SU-DHL-6 (cell line): ENCODE measurements at regions not wholly inside any gene's neighbourhood (a gene's known extent, or its start where the extent isn't known, plus 50 kb on each side); places are given as distances from the start of the nearest gene placed in this dataset.

Experiments
- H2AFZ ChIP-seq: fragments of 200-600 bp; sonication (generic); 2 replicates; pipeline ENCODE4 v1.6.1; 2014; ENCODE audit warnings: low read depth, mild to moderate bottlenecking, moderate library complexity, mixed read lengths, antibody characterized with exemption, low read length; ENCODE audit not compliant: severe bottlenecking
- H3F3A ChIP-seq: fragments of 200-600 bp; shearing (Covaris generic); 2 replicates; pipeline ENCODE4 v1.6.0; 2016; ENCODE audit warnings: antibody characterized with exemption, mild to moderate bottlenecking; ENCODE audit not compliant: insufficient read depth
- H3K27ac ChIP-seq: fragments of 200-600 bp; sonication (generic); 2 replicates; pipeline ENCODE4 v1.5.1; 2016; ENCODE audit warnings: low read depth, mild to moderate bottlenecking, low read length, moderate library complexity, mixed read lengths
- H3K27me3 ChIP-seq: fragments of 200-600 bp; sonication (generic), shearing (Covaris generic); 2 replicates; pipeline ENCODE4 v1.6.0; 2014; ENCODE audit warnings: mild to moderate bottlenecking, low read length
- H3K36me3 ChIP-seq: fragments of 200-600 bp; sonication (generic); 2 replicates; pipeline ENCODE4 v1.6.1; 2014; ENCODE audit warnings: mild to moderate bottlenecking, low read length, mixed read lengths
- H3K4me2 ChIP-seq: fragments of 300-600, 200-600 bp; shearing (Covaris generic), sonication (generic); 2 replicates; pipeline ENCODE4 v1.6.0; 2014; ENCODE audit warnings: low read length, low read depth, mild to moderate bottlenecking; ENCODE audit not compliant: poor library complexity, severe bottlenecking
- H3K4me3 ChIP-seq: fragments of 200-600 bp; sonication (generic); 2 replicates; pipeline ENCODE4 v1.5.1; 2014; ENCODE audit warnings: antibody characterized with exemption, low read length, mild to moderate bottlenecking, mixed read lengths; ENCODE audit not compliant: insufficient read depth, poor library complexity, severe bottlenecking
- H3K79me2 ChIP-seq: fragments of 200-600 bp; sonication (generic); 2 replicates; pipeline ENCODE4 v1.6.1; 2014; ENCODE audit warnings: mild to moderate bottlenecking, low read length, moderate library complexity; ENCODE audit not compliant: insufficient read depth
- H3K9ac ChIP-seq: fragments of 200-600 bp; sonication (generic); 2 replicates; pipeline ENCODE4 v1.7.0; 2014; ENCODE audit warnings: mild to moderate bottlenecking, low read length
- H3K9me2 ChIP-seq: fragments of 200-600 bp; sonication (generic); replicated peaks from 2 replicates; pipeline ENCODE4 v1.6.1; 2014; ENCODE audit warnings: low read length; ENCODE audit not compliant: insufficient read depth
- H3K9me3 ChIP-seq: fragments of 200-600 bp; sonication (generic); 2 replicates; pipeline ENCODE4 v1.6.1; 2014; ENCODE audit warnings: low read length, mixed read lengths; ENCODE audit not compliant: insufficient read depth
- H4K20me1 ChIP-seq: fragments of 200-600 bp; sonication (generic); 2 replicates; pipeline ENCODE4 v1.6.1; 2014; ENCODE audit warnings: low read depth, mild to moderate bottlenecking, antibody characterized with exemption, low read length, moderate library complexity, mixed read lengths
- EZH2phosphoT487 ChIP-seq: fragments of 200-600 bp; sonication (generic), shearing (Covaris generic); conservative IDR thresholded peaks from 2 replicates; pipeline ENCODE4 v1.6.1; 2018; ENCODE audit warnings: mild to moderate bottlenecking, antibody characterized with exemption, low read length, moderate library complexity, mixed read lengths
- TF ChIP-seq, protein P1 (sequence below): fragments of 200-600 bp; sonication (generic); IDR thresholded peaks from one replicate; pipeline ENCODE4 v1.5.1; 2017; ENCODE audit warnings: antibody characterized with exemption, mild to moderate bottlenecking, low read length, moderate library complexity; ENCODE audit not compliant: insufficient read depth, poor library complexity, severe bottlenecking

DNA sequence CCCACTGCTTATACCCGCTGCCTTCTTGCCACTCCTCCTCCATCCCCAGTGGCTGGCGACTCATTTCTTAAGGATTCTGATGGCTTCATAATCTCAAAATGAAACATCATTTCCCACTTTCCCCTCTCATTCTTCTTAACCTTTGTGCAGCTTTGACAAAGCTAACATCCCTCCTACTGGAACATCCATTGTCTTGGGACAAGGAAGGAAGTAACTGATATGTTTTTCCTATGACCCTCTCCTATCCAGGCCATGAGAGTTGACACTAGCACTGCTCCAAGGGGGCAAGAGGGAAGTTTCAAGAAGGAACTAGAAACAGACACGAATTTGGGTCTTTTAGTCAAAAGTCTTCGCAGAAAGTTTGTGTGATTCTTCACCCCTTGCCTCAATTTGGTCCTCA is 71.7 kb upstream of the SNX2 start:
- TF ChIP-seq EZH2phosphoT487, result no peak
- TF ChIP-seq, protein P1, sequence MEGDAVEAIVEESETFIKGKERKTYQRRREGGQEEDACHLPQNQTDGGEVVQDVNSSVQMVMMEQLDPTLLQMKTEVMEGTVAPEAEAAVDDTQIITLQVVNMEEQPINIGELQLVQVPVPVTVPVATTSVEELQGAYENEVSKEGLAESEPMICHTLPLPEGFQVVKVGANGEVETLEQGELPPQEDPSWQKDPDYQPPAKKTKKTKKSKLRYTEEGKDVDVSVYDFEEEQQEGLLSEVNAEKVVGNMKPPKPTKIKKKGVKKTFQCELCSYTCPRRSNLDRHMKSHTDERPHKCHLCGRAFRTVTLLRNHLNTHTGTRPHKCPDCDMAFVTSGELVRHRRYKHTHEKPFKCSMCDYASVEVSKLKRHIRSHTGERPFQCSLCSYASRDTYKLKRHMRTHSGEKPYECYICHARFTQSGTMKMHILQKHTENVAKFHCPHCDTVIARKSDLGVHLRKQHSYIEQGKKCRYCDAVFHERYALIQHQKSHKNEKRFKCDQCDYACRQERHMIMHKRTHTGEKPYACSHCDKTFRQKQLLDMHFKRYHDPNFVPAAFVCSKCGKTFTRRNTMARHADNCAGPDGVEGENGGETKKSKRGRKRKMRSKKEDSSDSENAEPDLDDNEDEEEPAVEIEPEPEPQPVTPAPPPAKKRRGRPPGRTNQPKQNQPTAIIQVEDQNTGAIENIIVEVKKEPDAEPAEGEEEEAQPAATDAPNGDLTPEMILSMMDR, result no peak
- H3K9ac ChIP-seq, result 0 out of 2 replicates have a peak overlapping the region, but pooled peaks have one; percentile 8
- H2AFZ ChIP-seq, result peak overlapping the region; percentile 52
- H3K4me2 ChIP-seq, result no peak overlapping the region
- H3K9me3 ChIP-seq, result no peaks in the 10 kb centered on the region
- H3K27me3 ChIP-seq, result no peaks in the 10 kb centered on the region
- H4K20me1 ChIP-seq, result no peaks in the 10 kb centered on the region
- no peaks in the 10 kb centered on the region for H3K79me2 ChIP-seq
- H3F3A ChIP-seq, result peaks cover 3% of the 10 kb centered on the region; the same call in 1 of the 2 replicates
- no peak overlapping the region for H3K4me3 ChIP-seq
- no peaks in the 10 kb centered on the region for H3K9me2 ChIP-seq
- no peaks in the 10 kb centered on the region for H3K36me3 ChIP-seq
- no peak overlapping the region; the same call in 1 of the 2 replicates for H3K27ac ChIP-seq

DNA sequence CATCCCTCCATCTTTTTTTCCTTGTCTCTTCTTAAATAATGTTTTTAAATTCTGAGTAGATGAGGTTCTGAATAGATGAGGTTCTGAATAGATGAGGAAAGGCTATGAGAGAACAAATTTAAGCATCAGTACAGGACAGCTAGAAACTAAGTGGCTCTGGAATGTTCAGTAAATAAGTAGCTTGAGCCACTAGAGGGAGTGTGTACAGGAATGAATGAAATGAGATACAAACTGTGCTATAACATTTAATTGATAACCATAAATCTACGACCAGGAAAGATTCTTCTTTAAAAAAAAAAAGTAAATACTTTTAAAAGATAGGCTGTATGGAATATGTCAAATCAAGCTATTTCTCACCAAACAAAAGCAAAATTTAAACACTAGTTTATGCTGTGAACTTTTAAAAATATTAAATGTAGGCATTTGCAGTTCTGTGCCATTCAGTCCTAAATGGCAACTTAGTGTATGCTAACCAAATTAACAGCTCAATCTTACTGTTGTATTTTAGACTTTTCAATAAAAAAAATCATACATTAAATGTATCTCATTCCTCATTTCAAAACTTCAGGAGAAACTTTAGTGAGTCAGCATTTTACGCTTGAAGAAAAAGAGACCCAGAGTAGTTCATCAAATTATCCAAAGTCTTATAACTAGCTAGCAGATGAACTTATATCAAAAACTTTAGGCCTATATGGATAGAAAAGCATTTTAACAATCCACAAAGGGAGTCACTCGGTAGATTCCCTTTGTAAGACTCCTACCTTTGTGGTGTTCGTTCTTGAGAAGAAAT is 70.4 kb upstream of the SNX2 start:
- Histone ChIP-seq H3F3A (peaks cover 3% of the 10 kb centered on the region; the same call in 1 of the 2 replicates), H3K9me3 (no peaks in the 10 kb centered on the region), H3K36me3 (no peaks in the 10 kb centered on the region), H3K4me3 (no peak overlapping the region), H3K9ac (no peak overlapping the region), H3K79me2 (no peaks in the 10 kb centered on the region), H2AFZ (no peak overlapping the region), H3K27me3 (no peaks in the 10 kb centered on the region), H3K4me2 (no peak overlapping the region), H3K27ac (no peak overlapping the region), H4K20me1 (no peaks in the 10 kb centered on the region), H3K9me2 (no peaks in the 10 kb centered on the region)
- no peak for TF ChIP-seq EZH2phosphoT487
- TF ChIP-seq, protein P1, result peak; percentile 57

DNA sequence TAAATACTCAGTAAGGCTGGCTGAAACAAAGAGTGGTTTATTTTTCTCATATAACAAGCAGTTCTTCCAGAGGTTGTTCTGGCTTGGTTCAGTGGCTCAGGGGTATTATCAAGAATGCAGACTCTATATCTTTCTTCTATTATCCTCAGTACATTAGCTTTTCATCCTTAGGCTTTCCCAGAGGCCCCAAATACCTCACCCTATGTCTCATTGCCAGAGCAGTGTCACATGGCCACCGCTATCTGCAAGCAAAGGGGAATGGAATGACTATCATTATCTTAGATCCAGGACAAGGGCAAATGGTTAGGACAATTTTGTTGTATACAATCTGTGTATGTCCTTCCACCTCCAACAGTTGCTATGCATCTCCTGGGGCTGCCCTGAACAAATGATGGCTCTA is 69.0 kb upstream of the SNX2 start:
- Histone ChIP-seq H3K36me3 (no peaks in the 10 kb centered on the region), H3K79me2 (no peaks in the 10 kb centered on the region), H2AFZ (no peak overlapping the region), H3K9ac (no peak overlapping the region), H3K27me3 (no peaks in the 10 kb centered on the region), H3F3A (peaks cover 3% of the 10 kb centered on the region; the same call in 1 of the 2 replicates), H3K4me3 (no peak overlapping the region), H3K27ac (no peak overlapping the region), H3K9me3 (no peaks in the 10 kb centered on the region), H4K20me1 (no peaks in the 10 kb centered on the region), H3K4me2 (no peak overlapping the region), H3K9me2 (no peaks in the 10 kb centered on the region)
- no peak for TF ChIP-seq EZH2phosphoT487
- TF ChIP-seq, protein P1, result no peak
